Hepatocyte (in vitro differentiated cells): ENCODE measurements at regions not wholly inside any gene's neighbourhood (a gene's known extent, or its start where the extent isn't known, plus 50 kb on each side); places are given as distances from the start of the nearest gene placed in this dataset.

Source experiments
- CTCF ChIP-seq: fragments of 200-600 bp; sonication (generic); IDR thresholded peaks from 2 replicates; pipeline ENCODE4 v1.5.1; 2016; ENCODE audit warnings: antibody characterized with exemption, mild to moderate bottlenecking; ENCODE audit not compliant: poor library complexity
- EZH2phosphoT487 ChIP-seq: fragments of 200-600 bp; sonication (generic); IDR thresholded peaks from one replicate; pipeline ENCODE4 v1.6.1; 2018; ENCODE audit warnings: antibody characterized with exemption, mild to moderate bottlenecking, low read depth, moderate library complexity; ENCODE audit not compliant: unreplicated experiment, severe bottlenecking

GRCh38 chr12:127125607-127126259 is 1141.2 kb upstream of the TMEM132C start:
- TF ChIP-seq CTCF (no peak), EZH2phosphoT487 (no peak)
